HG02973 (cell line): ENCODE measurements at regions not wholly inside any gene's neighbourhood (a gene's known extent, or its start where the extent isn't known, plus 50 kb on each side); places are given as distances from the start of the nearest gene placed in this dataset.

Experiments
- ATAC-seq: cut with Tn5 transposase; IDR thresholded peaks from one replicate; pipeline ENCODE4 v1.9.1; 2021; ENCODE audit warnings: moderate library complexity; ENCODE audit not compliant: unreplicated experiment

GRCh38 chr2:155696571-155696970 lies 636.0 kb downstream of the NR4A2 start:
- ATAC-seq = no peak

- ATAC-seq = no peak
These were observed 637.0 kb downstream of the NR4A2 start for GRCh38 chr2:155695505-155695904.

GRCh38 chr2:155692856-155693255 lies 639.7 kb downstream of the NR4A2 start:
- no peak for ATAC-seq

- no peak for ATAC-seq
These were observed 640.4 kb downstream of the NR4A2 start for GRCh38 chr2:155692106-155692505.

- peak; percentile 96 for ATAC-seq
These were observed 641.7 kb downstream of the NR4A2 start for GRCh38 chr2:155690785-155691184.

GRCh38 chr2:155689791-155690190 lies 642.7 kb downstream of the NR4A2 start:
- no peak for ATAC-seq

GRCh38 chr2:155687181-155687580 lies 645.3 kb downstream of the NR4A2 start:
- ATAC-seq = no peak

GRCh38 chr2:155679647-155680046 lies 652.9 kb downstream of the NR4A2 start:
- no peak for ATAC-seq

- ATAC-seq = no peak
These were observed 656.6 kb downstream of the NR4A2 start for GRCh38 chr2:155675920-155676319.

- no peak for ATAC-seq
These were observed 666.8 kb downstream of the NR4A2 start for GRCh38 chr2:155665704-155666103.

GRCh38 chr2:155663265-155663664 lies 669.3 kb downstream of the NR4A2 start:
- ATAC-seq = no peak

GRCh38 chr2:155662224-155662623 lies 670.3 kb downstream of the NR4A2 start:
- ATAC-seq = no peak

- no peak for ATAC-seq
These were observed 679.3 kb downstream of the NR4A2 start for GRCh38 chr2:155653176-155653575.

- ATAC-seq = no peak
These were observed 680.7 kb downstream of the NR4A2 start for GRCh38 chr2:155651851-155652250.

- ATAC-seq = no peak
These were observed 686.7 kb downstream of the NR4A2 start for GRCh38 chr2:155645791-155646190.

- ATAC-seq = no peak
These were observed 689.3 kb downstream of the NR4A2 start for GRCh38 chr2:155643056-155643775.

- ATAC-seq = peak; percentile 69
These were observed 698.5 kb downstream of the NR4A2 start for GRCh38 chr2:155633887-155634570.

- no peak for ATAC-seq
These were observed 699.3 kb downstream of the NR4A2 start for GRCh38 chr2:155633060-155633839.

- no peak for ATAC-seq
These were observed 701.8 kb downstream of the NR4A2 start for GRCh38 chr2:155630760-155631159.

- no peak for ATAC-seq
These were observed 710.1 kb downstream of the NR4A2 start for GRCh38 chr2:155622443-155622842.

GRCh38 chr2:155600914-155601760 lies 731.4 kb downstream of the NR4A2 start:
- no peak for ATAC-seq
